AG20443 (cell line): ENCODE measurements at regions not wholly inside any gene's neighbourhood (a gene's known extent, or its start where the extent isn't known, plus 50 kb on each side); places are given as distances from the start of the nearest gene placed in this dataset.

Source experiments
- DNase-seq: peaks from one replicate; pipeline ENCODE4 v3.0.0; 2012; ENCODE audit warnings: low spot score, mixed read lengths

DNA sequence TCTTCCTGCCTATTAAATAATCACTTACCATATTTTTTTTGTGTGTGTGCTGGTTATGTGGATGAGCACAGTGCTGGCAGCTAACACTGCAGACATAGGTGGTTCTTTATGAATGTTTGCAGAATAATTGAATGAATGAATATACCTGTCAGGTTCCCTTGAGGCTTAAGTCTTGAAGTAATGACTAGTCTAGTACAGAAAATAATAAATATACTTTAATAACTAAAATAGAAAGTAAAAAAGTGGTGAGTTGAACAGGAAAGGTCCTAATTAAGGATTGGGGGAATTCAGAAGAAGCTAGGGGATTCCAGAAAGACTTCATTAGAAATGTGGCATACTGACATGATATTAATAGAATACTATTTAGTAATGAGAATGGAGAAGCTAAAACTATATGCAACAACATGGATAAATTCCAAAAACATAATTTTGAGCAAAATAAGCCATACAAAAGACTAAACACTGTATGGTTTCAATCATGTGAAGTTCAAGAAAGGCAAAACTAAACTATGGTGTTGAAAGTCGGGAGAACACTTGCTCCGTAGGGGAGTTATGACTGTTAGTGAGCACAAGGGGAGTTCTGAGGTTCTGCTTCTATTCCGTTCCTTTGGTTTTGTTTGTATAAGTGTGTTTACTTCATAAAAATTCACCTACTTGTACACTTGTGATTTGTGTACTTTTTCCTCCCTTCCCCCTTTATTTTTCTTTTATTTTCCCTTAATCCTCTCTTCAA, 464.6 kb downstream of the MTX2 start:
- DNase-seq, result no peak

DNA sequence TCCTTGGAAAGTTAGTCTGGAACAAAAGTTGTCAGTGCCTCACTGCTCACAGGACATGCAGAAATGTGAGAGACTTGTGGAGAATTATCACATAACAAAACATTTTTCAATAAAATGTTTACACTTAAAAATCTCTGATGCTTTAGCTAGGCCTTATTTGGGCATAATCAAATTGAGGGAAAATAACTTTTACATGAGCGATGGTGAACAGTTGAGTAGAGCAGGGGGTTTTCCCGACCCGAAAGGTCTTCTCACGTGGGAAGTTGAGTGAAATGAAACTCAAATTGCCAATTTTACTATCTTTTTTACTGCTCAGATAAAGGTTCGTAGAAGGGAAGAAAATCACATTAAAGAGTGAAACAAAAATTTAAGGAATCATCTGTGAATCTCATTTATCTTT, 465.6 kb downstream of the MTX2 start:
- no peak for DNase-seq

- DNase-seq, result no peak
Observed at GRCh38 chr2:176742271-176742670, 470.3 kb upstream of the HNRNPA3 start.

DNA sequence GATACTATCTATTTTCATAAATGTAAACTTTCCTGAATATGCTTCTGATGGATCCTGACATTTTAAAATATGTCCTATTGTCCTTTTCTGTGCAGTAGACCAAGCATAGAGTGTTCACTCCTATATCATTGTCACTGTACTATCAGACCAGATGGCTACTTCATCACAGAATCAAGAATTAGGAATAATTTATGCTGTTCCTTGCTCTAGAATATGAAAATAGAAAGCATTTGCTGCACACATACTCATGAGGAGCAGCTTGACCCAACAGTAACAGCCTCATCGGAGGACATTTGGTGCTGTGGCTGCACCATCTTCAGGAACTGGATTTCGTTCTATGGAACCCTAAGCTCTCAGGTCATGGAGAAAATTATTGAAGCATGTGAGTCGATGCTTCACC, 468.9 kb upstream of the HNRNPA3 start:
- DNase-seq, result no peak

- no peak for DNase-seq
Observed at GRCh38 chr2:176744146-176744545, 468.4 kb upstream of the HNRNPA3 start.

DNA sequence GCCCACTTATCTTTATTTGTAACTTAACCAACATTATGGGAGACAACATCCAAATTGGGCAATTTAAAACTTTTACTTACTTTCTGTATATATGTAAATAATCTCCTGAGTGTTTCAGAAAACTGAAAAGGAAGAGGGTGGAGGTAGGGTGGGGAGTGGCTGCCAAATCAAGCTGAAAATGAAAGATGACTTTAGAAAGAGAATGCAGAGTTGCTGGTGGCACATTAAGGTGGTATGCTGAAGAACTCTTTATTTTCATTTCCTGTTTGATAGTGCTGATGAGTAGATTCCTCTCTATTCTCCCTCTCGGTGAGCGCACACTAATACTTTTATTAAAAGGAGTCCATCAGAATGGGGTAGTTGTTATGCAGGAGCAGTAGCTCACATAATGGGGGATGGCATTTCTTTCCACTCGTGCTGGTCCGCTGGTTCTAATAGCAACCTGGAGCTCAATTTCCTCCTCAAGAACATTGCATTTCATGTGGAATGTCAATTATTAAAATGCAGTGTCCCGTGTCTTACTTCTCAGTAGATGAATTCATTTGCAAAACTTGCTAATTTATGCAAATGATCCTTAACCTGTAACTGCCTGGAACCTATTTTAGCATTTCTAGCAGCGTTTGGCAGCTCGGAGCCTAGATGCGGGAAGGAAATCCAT, 466.9 kb upstream of the HNRNPA3 start:
- no peak for DNase-seq

- no peak for DNase-seq
Observed at GRCh38 chr2:176746411-176746810, 466.2 kb upstream of the HNRNPA3 start.

GRCh38 chr2:176747506-176747905, 465.1 kb upstream of the HNRNPA3 start:
- no peak for DNase-seq

GRCh38 chr2:176747928-176748327, 464.7 kb upstream of the HNRNPA3 start:
- DNase-seq, result no peak

DNA sequence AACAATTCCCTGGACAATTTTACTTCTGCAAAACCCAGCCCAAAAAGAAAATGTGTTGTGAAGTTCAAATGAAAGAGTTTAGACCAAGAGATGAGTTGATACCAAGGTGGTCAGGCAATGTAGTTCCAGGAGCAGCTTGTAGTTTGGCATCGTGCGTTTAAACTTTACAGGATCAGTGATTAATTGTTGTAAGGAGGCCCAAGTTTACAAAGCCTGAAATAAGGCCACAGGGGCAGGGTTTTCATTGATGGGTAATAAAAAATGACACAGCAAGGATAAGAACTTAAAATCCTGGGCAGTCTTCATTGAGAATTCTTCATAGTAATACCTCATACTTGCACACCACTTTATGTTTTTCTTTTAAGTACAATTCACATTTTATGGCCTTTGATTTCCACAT, 463.9 kb upstream of the HNRNPA3 start:
- DNase-seq, result no peak

DNA sequence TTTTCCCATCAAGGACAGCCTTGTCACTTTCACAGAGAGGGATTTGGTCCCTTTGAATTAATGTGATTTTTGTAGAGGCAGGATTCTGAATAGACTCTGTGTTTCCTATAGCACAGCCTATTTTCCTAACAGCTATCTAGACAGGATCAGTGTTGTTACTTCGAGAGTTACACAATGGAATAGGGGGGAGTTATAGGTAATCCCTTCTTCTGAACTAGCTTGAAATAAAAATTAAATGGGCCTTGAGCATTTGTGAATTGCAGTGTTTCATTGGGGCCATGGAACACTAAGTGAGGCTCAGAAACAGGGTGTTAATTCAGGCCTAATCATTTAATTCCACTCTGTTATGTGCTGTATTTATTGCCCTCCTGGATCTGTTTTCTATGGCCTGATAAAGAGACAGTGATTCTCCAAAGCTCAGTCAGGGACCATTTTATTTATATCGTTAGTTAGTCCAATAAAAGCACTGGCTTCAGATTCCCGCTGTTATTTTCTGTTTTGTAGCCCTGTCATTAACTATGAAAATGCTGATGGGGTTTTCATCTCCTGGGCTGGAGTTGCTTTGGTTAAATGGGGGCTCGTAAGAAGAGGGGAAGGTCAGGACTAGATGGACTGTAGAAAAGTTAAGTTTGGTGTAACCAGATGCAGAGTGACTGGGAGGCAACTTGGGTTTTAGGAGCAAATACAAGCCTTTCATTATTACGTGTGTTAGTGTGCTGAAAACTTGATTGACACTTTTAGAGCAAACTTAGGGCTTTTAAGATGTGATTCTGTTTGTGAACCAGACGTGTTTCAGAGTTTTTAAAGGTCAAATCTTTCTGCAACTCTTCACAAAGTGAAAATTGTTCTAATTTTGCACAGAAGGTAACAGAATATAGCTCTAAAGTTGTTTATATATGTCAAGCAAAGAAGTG, 461.0 kb upstream of the HNRNPA3 start:
- no peak for DNase-seq

DNA sequence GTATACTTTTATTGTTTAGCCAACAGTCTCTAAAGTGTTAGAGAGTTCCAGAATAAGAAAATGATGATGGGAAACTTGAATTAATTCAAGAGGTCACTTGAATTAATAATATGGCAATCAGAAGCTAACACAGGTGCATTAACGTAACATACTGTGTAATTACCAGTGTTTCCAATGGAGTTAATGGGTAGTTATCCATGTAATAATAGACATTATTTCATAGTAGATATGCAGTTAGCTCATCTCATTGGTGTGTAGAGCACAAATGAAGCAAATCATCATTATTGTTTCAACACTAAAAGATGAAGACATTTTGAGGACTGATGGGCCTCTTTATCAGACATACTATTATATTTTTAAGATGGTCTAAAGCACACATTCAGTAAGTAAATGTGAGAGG, 460.3 kb upstream of the HNRNPA3 start:
- DNase-seq, result no peak

- no peak for DNase-seq
Observed at GRCh38 chr2:176753205-176753604, 459.4 kb upstream of the HNRNPA3 start.

DNA sequence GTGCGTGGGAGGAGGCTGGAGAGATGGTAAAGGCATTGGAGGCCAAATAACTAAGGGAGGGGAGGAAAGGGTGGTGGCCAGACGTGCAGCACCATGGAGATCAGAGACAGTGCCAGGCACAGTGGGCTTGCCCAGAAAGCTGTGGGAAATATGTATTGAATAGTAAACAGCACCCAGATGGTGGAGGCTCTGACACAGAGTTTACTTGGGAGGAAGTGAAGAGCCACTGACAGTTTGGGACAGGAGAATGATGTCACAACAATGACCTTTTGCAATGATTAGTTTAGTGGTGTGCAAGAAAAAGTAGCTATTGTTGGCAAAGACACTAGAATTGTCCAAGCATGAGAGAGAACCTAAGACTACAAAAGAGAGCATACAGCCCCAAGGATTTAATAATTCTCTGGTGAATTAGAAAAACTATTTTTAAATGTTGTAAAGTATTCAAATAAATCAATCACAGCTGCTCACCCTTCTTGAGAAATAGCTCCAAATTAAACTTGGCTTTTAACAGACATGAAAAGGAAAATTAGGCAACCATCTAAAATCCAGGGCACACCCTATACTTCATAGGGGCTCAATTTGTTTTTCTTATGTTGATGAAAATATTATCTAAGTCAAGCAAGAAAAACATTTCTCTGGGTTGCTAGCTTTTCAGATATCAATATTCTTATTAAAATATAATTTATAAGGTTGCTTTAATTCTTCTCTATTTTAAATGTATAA, 458.7 kb upstream of the HNRNPA3 start:
- DNase-seq, result peak; percentile 53

DNA sequence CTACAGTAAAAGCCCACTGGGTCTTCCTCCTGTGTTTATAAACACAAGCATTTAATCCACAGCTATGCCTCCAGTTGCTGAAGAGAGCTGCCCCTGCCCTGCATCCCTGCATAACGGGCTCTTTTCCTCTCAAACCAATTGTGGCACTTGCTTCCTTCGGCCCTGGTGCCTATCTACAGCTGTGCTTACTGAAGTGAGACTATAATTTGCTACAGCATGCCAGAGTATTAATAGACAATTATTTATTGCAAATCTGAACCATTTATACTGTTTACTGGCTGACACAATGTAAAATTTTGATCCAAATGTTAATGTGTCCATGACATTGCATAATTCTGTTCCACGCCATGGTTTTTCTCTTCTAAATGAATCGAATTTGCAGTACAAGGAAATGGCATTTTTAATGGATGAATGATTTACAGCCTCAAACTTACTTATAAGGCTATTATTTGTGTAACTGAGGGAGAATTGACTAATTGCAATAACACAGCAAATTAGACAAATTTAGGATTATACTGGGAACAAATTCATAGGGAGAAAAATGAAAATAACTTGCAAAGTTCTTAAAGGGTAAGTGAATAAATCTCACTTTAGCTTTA, 457.0 kb upstream of the HNRNPA3 start:
- no peak for DNase-seq

DNA sequence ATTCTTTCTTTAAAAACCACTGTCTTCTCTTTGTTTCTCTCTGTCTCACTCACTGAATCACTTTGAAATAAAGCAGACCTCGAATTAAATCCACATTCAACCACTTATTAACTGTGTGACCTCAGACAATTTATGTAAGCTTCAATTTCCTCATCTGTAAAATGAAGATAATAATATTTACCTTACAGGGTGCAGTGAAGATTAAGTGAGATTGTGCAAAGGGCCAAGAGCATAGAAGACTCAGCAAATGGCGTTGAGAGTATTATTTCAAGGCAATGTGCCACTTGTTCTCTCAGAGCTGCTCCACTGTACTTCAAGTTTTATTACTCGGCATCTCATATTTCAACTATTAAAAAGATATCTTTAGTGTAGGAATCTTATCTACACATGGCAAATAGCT, 454.2 kb upstream of the HNRNPA3 start:
- DNase-seq, result no peak

DNA sequence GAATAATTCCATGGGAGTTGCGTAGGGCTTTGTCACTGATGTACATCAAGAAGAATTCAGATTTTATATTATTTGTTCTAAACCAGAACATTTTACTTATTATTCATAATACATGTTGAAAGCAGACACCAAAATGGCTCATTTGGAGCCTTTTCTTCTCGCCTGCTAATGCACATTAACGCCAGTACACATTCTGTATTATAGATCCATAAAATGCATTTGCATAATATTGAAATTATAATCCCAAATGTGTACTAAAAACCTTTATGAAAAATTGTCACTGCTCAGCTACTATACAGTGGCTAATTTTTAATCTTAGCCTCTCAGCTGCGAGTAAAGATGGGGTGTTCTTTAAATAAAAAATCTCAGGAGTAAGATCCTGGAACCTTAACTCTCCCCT, 452.2 kb upstream of the HNRNPA3 start:
- DNase-seq, result no peak

- peak; percentile 27 for DNase-seq
Observed at GRCh38 chr2:176763130-176763529, 449.5 kb upstream of the HNRNPA3 start.

DNA sequence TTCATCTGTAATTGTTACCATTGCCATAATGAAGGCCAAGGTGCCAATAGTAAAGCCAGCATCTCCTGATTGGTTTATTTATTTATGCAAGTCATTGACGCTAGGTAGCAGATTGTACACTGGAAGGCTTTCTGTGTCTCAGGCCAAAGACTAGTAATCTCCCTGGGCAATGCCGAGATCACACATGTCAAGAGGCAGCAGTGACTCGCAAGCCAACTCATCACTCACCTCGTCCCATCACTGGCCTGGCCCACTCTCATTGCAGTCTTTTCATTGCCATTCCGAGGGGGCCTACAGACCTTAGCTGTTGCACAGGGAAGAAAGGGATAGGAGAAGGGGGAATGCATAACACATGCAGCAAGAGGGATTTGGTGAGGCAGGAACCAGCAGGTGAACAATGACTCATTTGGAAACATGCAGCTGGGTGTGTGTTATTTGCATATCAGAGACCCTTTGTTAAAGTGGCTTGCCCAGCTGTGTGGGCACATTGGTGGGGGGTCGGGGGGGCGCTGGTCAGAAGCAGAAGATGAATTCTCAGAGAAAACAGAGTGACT, 448.7 kb upstream of the HNRNPA3 start:
- no peak for DNase-seq

DNA sequence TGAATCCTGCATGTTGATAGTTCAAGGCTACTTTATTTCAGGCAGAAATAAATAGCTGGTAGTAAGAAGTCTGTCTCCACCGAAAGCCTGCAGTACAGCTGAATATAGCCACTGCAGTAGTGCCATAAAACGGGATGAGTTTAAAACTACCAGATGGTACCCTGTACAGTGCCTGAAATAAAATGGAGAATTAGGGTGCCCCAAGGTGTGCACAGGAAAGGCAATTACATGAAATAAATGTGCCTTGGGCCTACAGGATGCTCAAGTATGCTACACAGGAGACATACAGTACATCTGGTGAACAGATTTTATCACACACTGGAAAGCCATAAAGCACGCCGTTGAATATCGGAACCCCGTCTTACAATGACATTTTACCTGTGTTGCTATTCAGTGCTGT, 447.7 kb upstream of the HNRNPA3 start:
- DNase-seq, result no peak

- no peak for DNase-seq
Observed at GRCh38 chr2:176766005-176766404, 446.6 kb upstream of the HNRNPA3 start.
